ENCODE measurements at regions not wholly inside any gene's neighbourhood (a gene's known extent, or its start where the extent isn't known, plus 50 kb on each side); places are given as distances from the start of the nearest gene placed in this dataset.
A peak's percentile ranks its signal among the peaks of the same experiment; 100 is the strongest.

- Histone ChIP-seq H3K36me3 (ENCODE audit: control insufficient read depth, insufficient read depth, low read length) (no peaks in the 10 kb centered on the region), H3K4me3 (ENCODE audit: low read depth, low read length) (no peak overlapping the region), H3K27me3 (ENCODE audit: control insufficient read depth, insufficient read depth, low read length) (no peaks in the 10 kb centered on the region)
- CTCF ChIA-PET: no interaction called here
- POLR2A ChIA-PET: no interaction called here
- TF ChIP-seq CTCF (IDR thresholded peaks at IDR 0.05; ENCODE audit: insufficient read depth, low read depth, low read length): no peak
- DNase-seq (ENCODE audit: low read depth): no peak
Observed at GRCh38 chr4:124046190-124046589, 649.6 kb downstream of the SPRY1 start.

- no peak overlapping the region for H3K4me3 ChIP-seq (ENCODE audit: low read depth, low read length)
- no peaks in the 10 kb centered on the region for H3K36me3 ChIP-seq (ENCODE audit: control insufficient read depth, insufficient read depth, low read length)
- ChIA-PET POLR2A (interaction anchor here (0.6 to 0.9 kb wide), 3 partner anchors 13 to 212 kb away, joined by 3 to 5 read pairs (median 4); no protein-coding TSS in a partner anchor), CTCF (no interaction called here)
- H3K27me3 ChIP-seq (ENCODE audit: control insufficient read depth, insufficient read depth, low read length): no peaks in the 10 kb centered on the region
- no peak for TF ChIP-seq CTCF (IDR thresholded peaks at IDR 0.05; ENCODE audit: insufficient read depth, low read depth, low read length)
- no peak for DNase-seq (ENCODE audit: low read depth)
Observed at GRCh38 chr4:124053872-124054538, 657.4 kb downstream of the SPRY1 start.

GRCh38 chr4:124055336-124055735 lies 657.2 kb downstream of the ANKRD50 start:
- Histone ChIP-seq H3K36me3 (ENCODE audit: control insufficient read depth, insufficient read depth, low read length) (no peaks in the 10 kb centered on the region), H3K27me3 (ENCODE audit: control insufficient read depth, insufficient read depth, low read length) (no peaks in the 10 kb centered on the region), H3K4me3 (ENCODE audit: low read depth, low read length) (no peak overlapping the region)
- CTCF ChIA-PET: no interaction called here
- POLR2A ChIA-PET: no interaction called here
- TF ChIP-seq CTCF (IDR thresholded peaks at IDR 0.05; ENCODE audit: insufficient read depth, low read depth, low read length): no peak
- DNase-seq (ENCODE audit: low read depth): no peak

- Histone ChIP-seq H3K36me3 (ENCODE audit: control insufficient read depth, insufficient read depth, low read length) (no peaks in the 10 kb centered on the region), H3K4me3 (ENCODE audit: low read depth, low read length) (no peak overlapping the region), H3K27me3 (ENCODE audit: control insufficient read depth, insufficient read depth, low read length) (no peaks in the 10 kb centered on the region)
- POLR2A ChIA-PET: no interaction called here
- DNase-seq (ENCODE audit: low read depth): no peak
- CTCF ChIA-PET: interaction anchor here (0.6 kb wide), 1 partner anchor 263 kb away, joined by 3 read pairs; no protein-coding TSS in a partner anchor
- TF ChIP-seq CTCF (IDR thresholded peaks at IDR 0.05; ENCODE audit: insufficient read depth, low read depth, low read length): no peak
Observed at GRCh38 chr4:124055896-124056295, 656.6 kb downstream of the ANKRD50 start.

GRCh38 chr4:124060261-124060918 lies 652.1 kb downstream of the ANKRD50 start:
- H3K27me3 ChIP-seq (ENCODE audit: control insufficient read depth, insufficient read depth, low read length): no peaks in the 10 kb centered on the region
- CTCF ChIA-PET: no interaction called here
- peak; percentile 44 for DNase-seq (ENCODE audit: low read depth)
- POLR2A ChIA-PET: no interaction called here
- no peaks in the 10 kb centered on the region for H3K36me3 ChIP-seq (ENCODE audit: control insufficient read depth, insufficient read depth, low read length)
- no peak for TF ChIP-seq CTCF (IDR thresholded peaks at IDR 0.05; ENCODE audit: insufficient read depth, low read depth, low read length)
- H3K4me3 ChIP-seq (ENCODE audit: low read depth, low read length): no peak overlapping the region
